Endothelial cell (in vitro differentiated cells): ENCODE measurements at regions not wholly inside any gene's neighbourhood (a gene's known extent, or its start where the extent isn't known, plus 50 kb on each side); places are given as distances from the start of the nearest gene placed in this dataset.
A peak's percentile ranks its signal among the peaks of the same experiment; 100 is the strongest.

Experiments
- DNase-seq: peaks from one replicate; pipeline ENCODE4 v3.0.0; 2021; ENCODE audit warnings: low spot score
- H3K27ac Mint-ChIP-seq: one replicate; pipeline ENCODE4 v1.8.0; 2021; ENCODE audit warnings: mixed read lengths, inconsistent platforms; ENCODE audit not compliant: unreplicated experiment
- H3K27me3 Mint-ChIP-seq: one replicate; pipeline ENCODE4 v1.8.0; 2021; ENCODE audit warnings: mild to moderate bottlenecking, moderate library complexity, mixed read lengths, inconsistent platforms; ENCODE audit not compliant: unreplicated experiment
- H3K36me3 Mint-ChIP-seq: one replicate; pipeline ENCODE4 v1.8.0; 2021; ENCODE audit warnings: mild to moderate bottlenecking, low read depth, mixed read lengths, inconsistent platforms; ENCODE audit not compliant: unreplicated experiment
- H3K4me1 Mint-ChIP-seq: one replicate; pipeline ENCODE4 v1.8.0; 2021; ENCODE audit warnings: mild to moderate bottlenecking, mixed read lengths, inconsistent platforms; ENCODE audit not compliant: unreplicated experiment
- H3K4me3 Mint-ChIP-seq: one replicate; pipeline ENCODE4 v1.8.0; 2021; ENCODE audit warnings: mild to moderate bottlenecking, mixed read lengths, inconsistent platforms; ENCODE audit not compliant: unreplicated experiment
- H3K9me3 Mint-ChIP-seq: one replicate; pipeline ENCODE4 v1.8.0; 2021; ENCODE audit warnings: mixed read lengths, inconsistent platforms; ENCODE audit not compliant: unreplicated experiment
- TF ChIP-seq, protein P1 (sequence below): fragments of 200-600 bp; sonication (generic); IDR thresholded peaks from one replicate; pipeline ENCODE4 v1.5.0; 2021; ENCODE audit warnings: antibody characterized with exemption; ENCODE audit not compliant: unreplicated experiment

GRCh38 chr3:177778633-177779032 is 581.4 kb upstream of the TBL1XR1 start:
- no peaks in the 10 kb centered on the region for H3K36me3 Mint-ChIP-seq
- peaks cover 9% of the 10 kb centered on the region for H3K4me1 Mint-ChIP-seq
- H3K9me3 Mint-ChIP-seq = no peaks in the 10 kb centered on the region
- peak overlapping the region; percentile 27 for H3K27ac Mint-ChIP-seq
- no peak overlapping the region for H3K4me3 Mint-ChIP-seq
- H3K27me3 Mint-ChIP-seq = peaks cover 3% of the 10 kb centered on the region
- TF ChIP-seq, protein P1, sequence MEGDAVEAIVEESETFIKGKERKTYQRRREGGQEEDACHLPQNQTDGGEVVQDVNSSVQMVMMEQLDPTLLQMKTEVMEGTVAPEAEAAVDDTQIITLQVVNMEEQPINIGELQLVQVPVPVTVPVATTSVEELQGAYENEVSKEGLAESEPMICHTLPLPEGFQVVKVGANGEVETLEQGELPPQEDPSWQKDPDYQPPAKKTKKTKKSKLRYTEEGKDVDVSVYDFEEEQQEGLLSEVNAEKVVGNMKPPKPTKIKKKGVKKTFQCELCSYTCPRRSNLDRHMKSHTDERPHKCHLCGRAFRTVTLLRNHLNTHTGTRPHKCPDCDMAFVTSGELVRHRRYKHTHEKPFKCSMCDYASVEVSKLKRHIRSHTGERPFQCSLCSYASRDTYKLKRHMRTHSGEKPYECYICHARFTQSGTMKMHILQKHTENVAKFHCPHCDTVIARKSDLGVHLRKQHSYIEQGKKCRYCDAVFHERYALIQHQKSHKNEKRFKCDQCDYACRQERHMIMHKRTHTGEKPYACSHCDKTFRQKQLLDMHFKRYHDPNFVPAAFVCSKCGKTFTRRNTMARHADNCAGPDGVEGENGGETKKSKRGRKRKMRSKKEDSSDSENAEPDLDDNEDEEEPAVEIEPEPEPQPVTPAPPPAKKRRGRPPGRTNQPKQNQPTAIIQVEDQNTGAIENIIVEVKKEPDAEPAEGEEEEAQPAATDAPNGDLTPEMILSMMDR = no peak
- no peak for DNase-seq

- H3K4me3 Mint-ChIP-seq = no peak overlapping the region
- no peaks in the 10 kb centered on the region for H3K9me3 Mint-ChIP-seq
- H3K4me1 Mint-ChIP-seq = peaks cover 9% of the 10 kb centered on the region
- no peaks in the 10 kb centered on the region for H3K36me3 Mint-ChIP-seq
- no peak for DNase-seq
- H3K27ac Mint-ChIP-seq = no peak overlapping the region
- H3K27me3 Mint-ChIP-seq = peaks cover 1% of the 10 kb centered on the region
- TF ChIP-seq, protein P1 = no peak
Measured at GRCh38 chr3:177781686-177782161, 584.4 kb upstream of the TBL1XR1 start.

DNA sequence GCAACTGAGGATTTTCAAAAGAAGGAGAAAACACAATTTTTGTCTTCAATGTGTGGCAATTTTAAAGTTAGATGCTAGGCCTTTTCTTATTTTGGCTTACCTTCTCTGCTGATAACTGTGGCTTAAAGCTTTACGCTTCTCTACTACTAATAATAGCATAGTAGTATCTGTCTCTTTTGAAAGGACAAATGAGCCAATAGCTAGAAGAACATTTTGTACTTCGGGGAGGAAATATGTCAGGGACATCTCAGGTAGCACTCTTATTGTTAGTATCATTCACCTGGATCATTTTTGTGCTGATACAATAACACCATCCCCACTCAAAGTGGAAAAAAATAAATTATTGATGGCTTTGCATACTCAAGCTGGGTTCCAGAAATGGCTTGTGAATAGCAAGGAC is 586.1 kb upstream of the TBL1XR1 start:
- no peaks in the 10 kb centered on the region for H3K36me3 Mint-ChIP-seq
- TF ChIP-seq, protein P1 = no peak
- no peak overlapping the region for H3K27ac Mint-ChIP-seq
- H3K27me3 Mint-ChIP-seq = peaks cover 1% of the 10 kb centered on the region
- no peaks in the 10 kb centered on the region for H3K9me3 Mint-ChIP-seq
- peaks cover 3% of the 10 kb centered on the region for H3K4me1 Mint-ChIP-seq
- no peak overlapping the region for H3K4me3 Mint-ChIP-seq
- no peak for DNase-seq

DNA sequence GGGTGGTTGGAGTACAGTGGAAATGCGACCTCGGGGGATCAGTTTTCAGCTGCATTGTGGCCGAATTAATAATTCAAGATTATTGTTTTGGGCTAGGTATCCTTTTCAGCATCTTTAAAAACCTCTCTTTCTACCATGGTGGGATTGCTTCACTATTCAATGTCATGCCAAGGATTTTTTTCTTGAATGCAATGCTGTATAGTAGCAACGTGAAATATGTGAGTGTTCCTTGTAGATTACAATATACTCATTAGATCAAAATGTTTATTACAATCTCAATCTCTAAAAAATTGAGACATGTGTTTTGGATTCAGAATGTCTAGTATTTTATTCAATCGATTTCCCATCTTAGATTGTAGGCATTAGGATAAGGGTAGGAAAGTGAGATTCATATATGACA is 586.5 kb upstream of the TBL1XR1 start:
- Mint-ChIP-seq H3K4me3 (no peak overlapping the region), H3K27ac (no peak overlapping the region), H3K36me3 (no peaks in the 10 kb centered on the region), H3K4me1 (peaks cover under 1% of the 10 kb centered on the region), H3K9me3 (no peaks in the 10 kb centered on the region), H3K27me3 (no peaks in the 10 kb centered on the region)
- TF ChIP-seq, protein P1 = no peak
- DNase-seq = no peak

GRCh38 chr3:177787279-177788041 is 590.2 kb upstream of the TBL1XR1 start:
- TF ChIP-seq, protein P1 = no peak
- no peaks in the 10 kb centered on the region for H3K4me1 Mint-ChIP-seq

More at GRCh38 chr3:177787279-177788041, 590.2 kb upstream of the TBL1XR1 start:
- Mint-ChIP-seq H3K4me3 (no peak overlapping the region), H3K36me3 (no peaks in the 10 kb centered on the region), H3K27me3 (no peaks in the 10 kb centered on the region), H3K9me3 (no peaks in the 10 kb centered on the region), H3K27ac (no peak overlapping the region)
- no peak for DNase-seq
